Activated CD4-positive, alpha-beta T cell treated with anti-CD3 and anti-CD28 coated beads, Interleukin-10, Interleukin-2, amounts not matched to agents 100 ng/mL and 50 ng/mL, durations not matched to agents 16 hours and 8 hours (primary cell): ENCODE measurements at regions not wholly inside any gene's neighbourhood (a gene's known extent, or its start where the extent isn't known, plus 50 kb on each side); places are given as distances from the start of the nearest gene placed in this dataset.
"Not testable (repeated sequence)": the region's sequence is repeated elsewhere in the genome, so short reads cannot be mapped to it uniquely, and the experiment has no call there.

ENCODE experiments used
- DNase-seq: peaks from one replicate; pipeline ENCODE4 v3.0.0-alpha.2; 2020

GRCh38 chr16:86337581-86338402, 172.5 kb upstream of the FOXF1 start:
- DNase-seq: no peak

- DNase-seq: no peak
These were observed 171.8 kb upstream of the FOXF1 start for GRCh38 chr16:86338403-86339115.

- no peak for DNase-seq
These were observed 168.0 kb upstream of the FOXF1 start for GRCh38 chr16:86342161-86342834.

GRCh38 chr16:86343027-86343795, 167.1 kb upstream of the FOXF1 start:
- DNase-seq: no peak

GRCh38 chr16:86343796-86344585, 166.3 kb upstream of the FOXF1 start:
- DNase-seq: no peak

- DNase-seq: no peak
These were observed 165.8 kb upstream of the FOXF1 start for GRCh38 chr16:86344586-86344871.

- no peak for DNase-seq
These were observed 165.4 kb upstream of the FOXF1 start for GRCh38 chr16:86344881-86345280.

GRCh38 chr16:86345516-86345915, 164.8 kb upstream of the FOXF1 start:
- no peak for DNase-seq

GRCh38 chr16:86346034-86346433, 164.3 kb upstream of the FOXF1 start:
- no peak for DNase-seq

- DNase-seq: no peak
These were observed 163.2 kb upstream of the FOXF1 start for GRCh38 chr16:86347090-86347489.

GRCh38 chr16:86347916-86348555, 162.3 kb upstream of the FOXF1 start:
- DNase-seq: no peak

- no peak for DNase-seq
These were observed 160.9 kb upstream of the FOXF1 start for GRCh38 chr16:86349338-86349900.

GRCh38 chr16:86350289-86350688, 160.0 kb upstream of the FOXF1 start:
- no peak for DNase-seq

GRCh38 chr16:86351041-86351784, 159.1 kb upstream of the FOXF1 start:
- DNase-seq: no peak

GRCh38 chr16:86351785-86352139, 158.6 kb upstream of the FOXF1 start:
- not testable (repeated sequence) for DNase-seq

- no peak for DNase-seq
These were observed 157.2 kb upstream of the FOXF1 start for GRCh38 chr16:86353148-86353547.

- no peak for DNase-seq
These were observed 156.4 kb upstream of the FOXF1 start for GRCh38 chr16:86353948-86354347.

GRCh38 chr16:86354641-86355513, 155.4 kb upstream of the FOXF1 start:
- no peak for DNase-seq

- DNase-seq: no peak
These were observed 154.8 kb upstream of the FOXF1 start for GRCh38 chr16:86355531-86355930.

GRCh38 chr16:86355951-86356350, 154.4 kb upstream of the FOXF1 start:
- no peak for DNase-seq
